ENCODE measurements at regions not wholly inside any gene's neighbourhood (a gene's known extent, or its start where the extent isn't known, plus 50 kb on each side); places are given as distances from the start of the nearest gene placed in this dataset.

DNA sequence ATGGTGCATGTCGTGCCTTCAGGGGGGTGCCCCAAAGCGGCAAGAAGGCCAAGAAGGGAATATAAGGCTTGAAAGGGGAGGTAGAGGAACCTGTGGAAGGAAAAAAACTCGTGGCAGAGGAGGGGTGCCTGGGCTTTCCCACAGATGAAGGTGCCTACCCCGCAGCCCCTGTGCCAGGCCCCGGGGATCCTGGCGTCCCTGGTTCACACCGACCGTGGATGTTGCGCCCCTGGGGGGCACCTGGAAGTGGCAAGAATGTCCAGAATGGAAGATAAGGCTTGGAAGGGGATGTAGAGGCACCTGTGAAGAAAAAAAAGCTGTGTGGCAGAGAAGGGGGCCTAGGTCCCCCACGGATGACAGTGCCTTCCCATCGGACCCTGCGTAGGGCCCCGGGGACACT lies 282.2 kb downstream of the ALG10 start:
- TF ChIP-seq, protein P1, sequence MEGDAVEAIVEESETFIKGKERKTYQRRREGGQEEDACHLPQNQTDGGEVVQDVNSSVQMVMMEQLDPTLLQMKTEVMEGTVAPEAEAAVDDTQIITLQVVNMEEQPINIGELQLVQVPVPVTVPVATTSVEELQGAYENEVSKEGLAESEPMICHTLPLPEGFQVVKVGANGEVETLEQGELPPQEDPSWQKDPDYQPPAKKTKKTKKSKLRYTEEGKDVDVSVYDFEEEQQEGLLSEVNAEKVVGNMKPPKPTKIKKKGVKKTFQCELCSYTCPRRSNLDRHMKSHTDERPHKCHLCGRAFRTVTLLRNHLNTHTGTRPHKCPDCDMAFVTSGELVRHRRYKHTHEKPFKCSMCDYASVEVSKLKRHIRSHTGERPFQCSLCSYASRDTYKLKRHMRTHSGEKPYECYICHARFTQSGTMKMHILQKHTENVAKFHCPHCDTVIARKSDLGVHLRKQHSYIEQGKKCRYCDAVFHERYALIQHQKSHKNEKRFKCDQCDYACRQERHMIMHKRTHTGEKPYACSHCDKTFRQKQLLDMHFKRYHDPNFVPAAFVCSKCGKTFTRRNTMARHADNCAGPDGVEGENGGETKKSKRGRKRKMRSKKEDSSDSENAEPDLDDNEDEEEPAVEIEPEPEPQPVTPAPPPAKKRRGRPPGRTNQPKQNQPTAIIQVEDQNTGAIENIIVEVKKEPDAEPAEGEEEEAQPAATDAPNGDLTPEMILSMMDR (IDR thresholded peaks at IDR 0.05) = no peak
- TF ChIP-seq EZH2 (IDR thresholded peaks at IDR 0.05) = no peak
